Caco-2 (cell line): ENCODE measurements at regions not wholly inside any gene's neighbourhood (a gene's known extent, or its start where the extent isn't known, plus 50 kb on each side); places are given as distances from the start of the nearest gene placed in this dataset.

ENCODE experiments used
- BruUV-seq: library from RNA; stranded (reverse); fragments of 400-500 nt; replicated peaks from 2 replicates; lab custom pipeline; 2021; lab: Mats Ljungman, UMichigan
- CTCF ChIA-PET: fragments of 300-600 bp; sonication (Branson Sonifier 250); formaldehyde crosslinking; loops from one replicate; lab custom pipeline; 2022; ENCODE audit warnings: antibody characterized with exemption; lab: Charles Lee
- POLR2A ChIA-PET: fragments of 300-600 bp; sonication (Branson Sonifier 250); formaldehyde crosslinking; loops from one replicate; lab custom pipeline; 2022; ENCODE audit warnings: antibody characterized with exemption; lab: Charles Lee
- DNase-seq, 2 experiments: peaks; one replicate each; pipeline versions ENCODE4 v3.0.0 to v3.0.0-alpha.2; 2020 to 2022
- H3K27me3 ChIP-seq: replicated peaks from 2 replicates; pipeline ENCODE4 v1.6.0; 2011; ENCODE audit warnings: low read length; ENCODE audit not compliant: control insufficient read depth, insufficient read depth
- H3K36me3 ChIP-seq: 2 replicates; pipeline ENCODE4 v1.5.1; 2011; ENCODE audit warnings: low read length; ENCODE audit not compliant: control insufficient read depth, insufficient read depth
- H3K4me1 ChIP-seq: fragments of 250-450 bp; sonication (Bioruptor Pico); 2 replicates; pipeline ENCODE4 v1.5.1; 2020; ENCODE audit warnings: mild to moderate bottlenecking
- H3K4me3 ChIP-seq: 2 replicates; pipeline ENCODE4 v1.5.1; 2011; ENCODE audit warnings: low read depth, mild to moderate bottlenecking, control low read depth, low read length
- H3K9me3 ChIP-seq: fragments of 250-450 bp; sonication (Bioruptor Pico); 2 replicates; pipeline ENCODE4 v1.5.1; 2020; ENCODE audit warnings: mild to moderate bottlenecking, moderate library complexity
- H3K27ac Mint-ChIP-seq: one replicate; pipeline ENCODE4 v1.8.0; 2022; ENCODE audit warnings: mixed read lengths; ENCODE audit not compliant: unreplicated experiment
- H3K27me3 Mint-ChIP-seq: one replicate; pipeline ENCODE4 v1.8.0; 2022; ENCODE audit warnings: mixed read lengths; ENCODE audit not compliant: insufficient read depth, unreplicated experiment
- H3K36me3 Mint-ChIP-seq: one replicate; pipeline ENCODE4 v1.8.0; 2022; ENCODE audit warnings: mild to moderate bottlenecking, mixed read lengths; ENCODE audit not compliant: insufficient read depth, unreplicated experiment
- H3K4me1 Mint-ChIP-seq: one replicate; pipeline ENCODE4 v1.8.0; 2022; ENCODE audit warnings: low read depth, mixed read lengths; ENCODE audit not compliant: unreplicated experiment
- H3K4me3 Mint-ChIP-seq: one replicate; pipeline ENCODE4 v1.8.0; 2022; ENCODE audit warnings: mild to moderate bottlenecking, moderate library complexity, mixed read lengths; ENCODE audit not compliant: unreplicated experiment
- H3K9me3 Mint-ChIP-seq: one replicate; pipeline ENCODE4 v1.8.0; 2022; ENCODE audit warnings: mixed read lengths; ENCODE audit not compliant: unreplicated experiment
- CTCF ChIP-seq, 2 experiments: fragments of 200-600 bp in 1 of 2; IDR thresholded peaks; 1 replicate in 1 of 2; 2 replicates in 1 of 2; pipeline versions ENCODE4 v1.5.1 to v1.8.0; 2011 to 2022; ENCODE audit warnings: antibody characterized with exemption in 1 of 2, control low read depth in 1 of 2, inconsistent platforms in 1 of 2, low read depth in 1 of 2, low read length in 1 of 2, mild to moderate bottlenecking in 1 of 2, moderate library complexity in 1 of 2; ENCODE audit not compliant: insufficient read depth in 1 of 2, severe bottlenecking in 1 of 2, unreplicated experiment in 1 of 2
- intact Hi-C: fragments of 100-400 bp; cut with micrococcal nuclease; formaldehyde crosslinking; loops from one replicate; pipeline ENCODE4 v1.10.0; 2022; ENCODE audit not compliant: unreplicated experiment

GRCh38 chr20:63079971-63080370, 73.2 kb upstream of the BHLHE23 start:
- H3K4me1 Mint-ChIP-seq, result no peaks in the 10 kb centered on the region
- TF ChIP-seq CTCF (IDR thresholded peaks at IDR 0.05; ENCODE audit: insufficient read depth in 1 of 2, low read depth in 1 of 2, low read length in 1 of 2, severe bottlenecking in 1 of 2, unreplicated experiment in 1 of 2), result no peak
- H3K27ac Mint-ChIP-seq, result no peak overlapping the region
- Histone ChIP-seq H3K36me3 (no peaks in the 10 kb centered on the region), H3K9me3 (peaks cover 32% of the 10 kb centered on the region), H3K27me3 (no peaks in the 10 kb centered on the region; the same call in 1 of the 2 replicates), H3K4me1 (0 out of 2 replicates have a peak, but pooled peaks cover 6% of the 10 kb centered on the region), H3K4me3 (no peak overlapping the region)
- peaks cover 32% of the 10 kb centered on the region for H3K9me3 Mint-ChIP-seq
- no peaks in the 10 kb centered on the region for H3K36me3 Mint-ChIP-seq
- DNase-seq, result no peak
- CTCF ChIA-PET, result no interaction called here
- POLR2A ChIA-PET, result no interaction called here
- peaks cover 5% of the 10 kb centered on the region for H3K27me3 Mint-ChIP-seq
- BruUV-seq, result no TSS peak
- intact Hi-C loops, result no loop called here
- H3K4me3 Mint-ChIP-seq, result no peak overlapping the region

- H3K36me3 Mint-ChIP-seq, result no peaks in the 10 kb centered on the region
- H3K27ac Mint-ChIP-seq, result no peak overlapping the region
- H3K27me3 Mint-ChIP-seq, result peaks cover 10% of the 10 kb centered on the region
- Histone ChIP-seq H3K4me3 (no peak overlapping the region), H3K36me3 (no peaks in the 10 kb centered on the region), H3K4me1 (no peaks in the 10 kb centered on the region), H3K27me3 (no peaks in the 10 kb centered on the region), H3K9me3 (peaks cover 32% of the 10 kb centered on the region)
- H3K4me1 Mint-ChIP-seq, result no peaks in the 10 kb centered on the region
- BruUV-seq, result no TSS peak
- TF ChIP-seq CTCF (IDR thresholded peaks at IDR 0.05; ENCODE audit: insufficient read depth in 1 of 2, low read depth in 1 of 2, low read length in 1 of 2, severe bottlenecking in 1 of 2, unreplicated experiment in 1 of 2), result no peak
- intact Hi-C loops, result no loop called here
- peaks cover 32% of the 10 kb centered on the region for H3K9me3 Mint-ChIP-seq
- H3K4me3 Mint-ChIP-seq, result no peak overlapping the region
- POLR2A ChIA-PET, result no interaction called here
- CTCF ChIA-PET, result no interaction called here
- no peak for DNase-seq
Observed at GRCh38 chr20:63077705-63078104, 70.9 kb upstream of the BHLHE23 start.

GRCh38 chr20:63076421-63076820, 69.7 kb upstream of the BHLHE23 start:
- Histone ChIP-seq H3K27me3 (no peaks in the 10 kb centered on the region), H3K4me3 (no peak overlapping the region), H3K9me3 (peaks cover 29% of the 10 kb centered on the region), H3K4me1 (no peaks in the 10 kb centered on the region), H3K36me3 (no peaks in the 10 kb centered on the region)
- ChIA-PET CTCF (no interaction called here), POLR2A (no interaction called here)
- BruUV-seq, result no TSS peak
- Mint-ChIP-seq H3K4me1 (no peaks in the 10 kb centered on the region), H3K27me3 (peaks cover 10% of the 10 kb centered on the region), H3K9me3 (peaks cover 32% of the 10 kb centered on the region), H3K4me3 (no peak overlapping the region), H3K36me3 (no peaks in the 10 kb centered on the region), H3K27ac (no peak overlapping the region)
- intact Hi-C loops, result no loop called here
- no peak for DNase-seq
- no peak for TF ChIP-seq CTCF (IDR thresholded peaks at IDR 0.05; ENCODE audit: insufficient read depth in 1 of 2, low read depth in 1 of 2, low read length in 1 of 2, severe bottlenecking in 1 of 2, unreplicated experiment in 1 of 2)
